SK-N-SH (cell line): ENCODE measurements at regions not wholly inside any gene's neighbourhood (a gene's known extent, or its start where the extent isn't known, plus 50 kb on each side); places are given as distances from the start of the nearest gene placed in this dataset.
"Not testable (repeated sequence)": the region's sequence is repeated elsewhere in the genome, so short reads cannot be mapped to it uniquely, and the experiment has no call there.

Source experiments
- CTCF ChIA-PET: fragments of 300-600, 350-600 bp; formaldehyde crosslinking; extraction: SDS; loops from one replicate; lab custom pipeline; 2021; lab: Yijun Ruan, JAX
- POLR2A ChIA-PET: fragments of 350-600 bp; sonication (Branson Sonifier 250); formaldehyde crosslinking; extraction: SDS; loops from one replicate; lab custom pipeline; 2020; ENCODE audit warnings: antibody characterized with exemption, inconsistent platforms; lab: Yijun Ruan, JAX
- DNase-seq: peaks from one replicate; pipeline ENCODE4 v3.0.0; 2012
- H2AFZ ChIP-seq: fragments of 200-600 bp; sonication (generic); 2 replicates; pipeline ENCODE4 v1.8.1; 2016; ENCODE audit warnings: antibody characterized with exemption, mild to moderate bottlenecking, low read depth
- H3F3A ChIP-seq: fragments of 200-600 bp; sonication (generic); replicated peaks from 2 replicates; pipeline ENCODE3; 2016; ENCODE audit warnings: antibody characterized with exemption, mild to moderate bottlenecking; ENCODE audit not compliant: insufficient read depth
- H3K27ac ChIP-seq, 2 experiments: fragments of 200-500 bp in 1 of 2; fragments of 200-600 bp in 1 of 2; sonication (Bioruptor generic) in 1 of 2; sonication (generic), shearing (Covaris generic) in 1 of 2; 2 replicates each; pipeline versions ENCODE4 v1.5.1 to v1.6.1; 2014 to 2016; ENCODE audit warnings: low read depth in 2 of 2, inconsistent platforms in 1 of 2, low read length in 1 of 2, mild to moderate bottlenecking in 1 of 2, mixed read lengths in 1 of 2
- H3K27me3 ChIP-seq: fragments of 200-600 bp; sonication (generic), shearing (Covaris generic); 2 replicates; pipeline ENCODE4 v1.6.1; 2016; ENCODE audit warnings: mixed run types; ENCODE audit not compliant: insufficient read depth
- H3K36me3 ChIP-seq, 2 experiments: fragments of 200-500 bp in 1 of 2; fragments of 200-600 bp in 1 of 2; sonication (Bioruptor generic) in 1 of 2; sonication (generic) in 1 of 2; replicated peaks in 1 of 2; 2 replicates each; pipeline versions ENCODE3 to v1.5.1; 2014 to 2016; ENCODE audit warnings: low read length in 1 of 2, mild to moderate bottlenecking in 1 of 2; ENCODE audit not compliant: insufficient read depth in 2 of 2, control insufficient read depth in 1 of 2
- H3K4me1 ChIP-seq, 2 experiments: fragments of 200-500 bp in 1 of 2; fragments of 200-600 bp in 1 of 2; sonication (Bioruptor generic) in 1 of 2; sonication (generic), shearing (Covaris generic) in 1 of 2; 2 replicates each; pipeline versions ENCODE4 v1.5.1 to v1.6.1; 2014 to 2016; ENCODE audit warnings: low read depth in 1 of 2, low read length in 1 of 2, mixed run types in 1 of 2; ENCODE audit not compliant: insufficient read depth in 2 of 2, control insufficient read depth in 1 of 2
- H3K4me2 ChIP-seq: fragments of 200-600 bp; sonication (generic), shearing (Covaris generic); 2 replicates; pipeline ENCODE4 v1.6.1; 2017; ENCODE audit warnings: mixed run types
- H3K4me3 ChIP-seq, 2 experiments: fragments of 200-500 bp in 1 of 2; fragments of 200-600 bp in 1 of 2; sonication (Bioruptor generic) in 1 of 2; sonication (generic), shearing (Covaris generic) in 1 of 2; 2 replicates each; pipeline versions ENCODE4 v1.5.1 to v1.8.1; 2014 to 2016; ENCODE audit warnings: low read depth in 2 of 2, inconsistent platforms in 1 of 2, low read length in 1 of 2, mild to moderate bottlenecking in 1 of 2, mixed read lengths in 1 of 2, moderate library complexity in 1 of 2
- H3K79me2 ChIP-seq: fragments of 200-600 bp; sonication (generic); 2 replicates; pipeline ENCODE4 v1.8.1; 2017; ENCODE audit warnings: mild to moderate bottlenecking; ENCODE audit not compliant: insufficient read depth
- H3K9ac ChIP-seq: fragments of 200-600 bp; sonication (generic); 2 replicates; pipeline ENCODE4 v1.6.1; 2017; ENCODE audit warnings: mixed run types
- H3K9me2 ChIP-seq: fragments of 200-600 bp; sonication (generic); 2 replicates; pipeline ENCODE4 v1.6.1; 2017; ENCODE audit warnings: mixed run types
- H3K9me3 ChIP-seq: fragments of 200-600 bp; sonication (generic); 2 replicates; pipeline ENCODE4 v1.6.1; 2017; ENCODE audit warnings: mixed run types, mild to moderate bottlenecking, moderate library complexity
- H4K20me1 ChIP-seq: fragments of 200-600 bp; sonication (generic); 2 replicates; pipeline ENCODE4 v1.6.1; 2017; ENCODE audit warnings: mild to moderate bottlenecking, mixed run types; ENCODE audit not compliant: insufficient read depth
- CTCF ChIP-seq: fragments of 200-600 bp; sonication (generic); IDR thresholded peaks from 2 replicates; pipeline ENCODE4 v1.6.1; 2017; ENCODE audit warnings: antibody characterized with exemption, mild to moderate bottlenecking, moderate library complexity
- EZH2phosphoT487 ChIP-seq: fragments of 200-600 bp; sonication (generic); IDR thresholded peaks from 2 replicates; pipeline ENCODE4 v1.6.1; 2017; ENCODE audit warnings: low read depth, mixed run types, mild to moderate bottlenecking, antibody characterized with exemption, moderate library complexity, borderline replicate concordance
- GABPA ChIP-seq: IDR thresholded peaks from 2 replicates; pipeline ENCODE4 v1.4.0; 2012; ENCODE audit warnings: low read depth, mild to moderate bottlenecking
- JUND ChIP-seq: IDR thresholded peaks from 2 replicates; pipeline ENCODE4 v1.4.0; 2012
- MAX ChIP-seq: IDR thresholded peaks from 2 replicates; pipeline ENCODE4 v1.4.0; 2012; ENCODE audit warnings: low read depth
- MEF2A ChIP-seq: IDR thresholded peaks from 2 replicates; pipeline ENCODE4 v1.4.0; 2012; ENCODE audit warnings: low read depth, borderline replicate concordance
- RAD21 ChIP-seq: IDR thresholded peaks from 2 replicates; pipeline ENCODE4 v1.6.1; 2012; ENCODE audit warnings: mild to moderate bottlenecking, low read length
- RFX5 ChIP-seq: IDR thresholded peaks from 2 replicates; pipeline ENCODE4 v1.6.1; 2012; ENCODE audit warnings: mild to moderate bottlenecking, improper control_type of control experiment, low read length
- SIN3A ChIP-seq: IDR thresholded peaks from 2 replicates; pipeline ENCODE4 v1.6.1; 2012; ENCODE audit warnings: low read depth, mild to moderate bottlenecking, low read length, moderate library complexity, borderline replicate concordance
- TCF12 ChIP-seq: IDR thresholded peaks from 2 replicates; pipeline ENCODE4 v1.4.0; 2012
- TEAD4 ChIP-seq: IDR thresholded peaks from 2 replicates; pipeline ENCODE4 v1.4.0; 2012; ENCODE audit warnings: mild to moderate bottlenecking, borderline replicate concordance; ENCODE audit not compliant: insufficient read depth
- USF1 ChIP-seq: IDR thresholded peaks from 2 replicates; pipeline ENCODE4 v1.4.0; 2012; ENCODE audit warnings: low read depth, borderline replicate concordance
- WGBS: methylation state at CpG from one replicate; pipeline ENCODE4 v1.1.6; 2017; ENCODE audit warnings: low lambda C conversion rate; 5-methylcytosine and 5-hydroxymethylcytosine counted together

GRCh38 chr13:18628428-18628827 lies 553.2 kb downstream of the TUBA3C start:
- H3K4me2 ChIP-seq = peak overlapping the region; percentile 41
- 34% methylated on average over 24 of the region's 39 CpGs for WGBS
- no peaks in the 10 kb centered on the region for H3K27me3 ChIP-seq
- no peaks in the 10 kb centered on the region for H4K20me1 ChIP-seq
- H3K4me1 ChIP-seq = no peaks in the 10 kb centered on the region
- no peaks in the 10 kb centered on the region for H3K9me3 ChIP-seq
- H3K36me3 ChIP-seq = no peaks in the 10 kb centered on the region
- POLR2A ChIA-PET = no interaction called here
- H3K9me2 ChIP-seq = no peaks in the 10 kb centered on the region
- peak; percentile 31 for DNase-seq
- peak overlapping the region; percentile 51; the same call in 1 of the 2 replicates for H2AFZ ChIP-seq
- no peaks in the 10 kb centered on the region for H3F3A ChIP-seq
- H3K79me2 ChIP-seq = no peaks in the 10 kb centered on the region
- no peak overlapping the region for H3K27ac ChIP-seq
- TF ChIP-seq EZH2phosphoT487 (no peak), CTCF (no peak), RFX5 (no peak), SIN3A (no peak), USF1 (no peak), RAD21 (no peak), GABPA (no peak), TCF12 (no peak), MEF2A (no peak), TEAD4 (no peak), JUND (no peak), MAX (no peak)
- H3K4me3 ChIP-seq = peak overlapping the region; percentile 35 to 48
- H3K9ac ChIP-seq = no peak overlapping the region
- CTCF ChIA-PET = no interaction called here

- H3K27ac ChIP-seq, CTCF ChIA-PET, H3K27me3 ChIP-seq, H3F3A ChIP-seq, H3K4me3 ChIP-seq, H3K9me2 ChIP-seq, H3K4me1 ChIP-seq, POLR2A ChIA-PET, H3K79me2 ChIP-seq, DNase-seq, H3K36me3 ChIP-seq, H2AFZ ChIP-seq, H3K9ac ChIP-seq, H3K9me3 ChIP-seq, H3K4me2 ChIP-seq, H4K20me1 ChIP-seq: not testable (repeated sequence)
- WGBS = 0% methylated on average over 3 of the region's 4 CpGs
Observed at GRCh38 chr13:18624061-18624460, 557.6 kb downstream of the TUBA3C start.

- H3K9me3 ChIP-seq, DNase-seq: not testable (repeated sequence)
Observed at GRCh38 chr13:18618442-18618841, 563.2 kb downstream of the TUBA3C start.

GRCh38 chr13:18610476-18610875 lies 571.1 kb downstream of the TUBA3C start:
- DNase-seq, H2AFZ ChIP-seq, H3K36me3 ChIP-seq, H3K4me3 ChIP-seq, H3F3A ChIP-seq, H3K27me3 ChIP-seq, H3K4me2 ChIP-seq, H3K9me3 ChIP-seq, H3K9me2 ChIP-seq, H3K79me2 ChIP-seq, CTCF ChIA-PET, H3K27ac ChIP-seq, POLR2A ChIA-PET, H4K20me1 ChIP-seq, H3K9ac ChIP-seq, H3K4me1 ChIP-seq: not testable (repeated sequence)
- 4% methylated on average over 3 of the region's 14 CpGs for WGBS

More at GRCh38 chr13:18618442-18618841, 563.2 kb downstream of the TUBA3C start:
- CTCF ChIA-PET, H3K4me1 ChIP-seq, POLR2A ChIA-PET, H2AFZ ChIP-seq, H3K36me3 ChIP-seq, H3K79me2 ChIP-seq, H4K20me1 ChIP-seq, H3K9me2 ChIP-seq, H3K27ac ChIP-seq, H3F3A ChIP-seq, H3K4me2 ChIP-seq, H3K27me3 ChIP-seq, H3K4me3 ChIP-seq, H3K9ac ChIP-seq: not testable (repeated sequence)
- WGBS = 0% methylated on average over 3 of the region's 4 CpGs
